GM18861 (cell line): ENCODE measurements at regions not wholly inside any gene's neighbourhood (a gene's known extent, or its start where the extent isn't known, plus 50 kb on each side); places are given as distances from the start of the nearest gene placed in this dataset.
"Not testable (repeated sequence)": the region's sequence is repeated elsewhere in the genome, so short reads cannot be mapped to it uniquely, and the experiment has no call there.

ENCODE experiments used
- ATAC-seq: cut with Tn5 transposase; IDR thresholded peaks from one replicate; pipeline ENCODE4 v1.9.1; 2021; ENCODE audit not compliant: unreplicated experiment

- ATAC-seq: peak; percentile 55
Measured at GRCh38 chrX:81857192-81857591, 655.3 kb downstream of the SH3BGRL start.

- ATAC-seq: no peak
Measured at GRCh38 chrX:81866873-81867272, 665.0 kb downstream of the SH3BGRL start.

- no peak for ATAC-seq
Measured at GRCh38 chrX:81868979-81869378, 667.1 kb downstream of the SH3BGRL start.

GRCh38 chrX:81874807-81875206 is 672.9 kb downstream of the SH3BGRL start:
- ATAC-seq: no peak

GRCh38 chrX:81875800-81876199 is 673.9 kb downstream of the SH3BGRL start:
- no peak for ATAC-seq

- no peak for ATAC-seq
Measured at GRCh38 chrX:81876437-81876836, 674.5 kb downstream of the SH3BGRL start.

GRCh38 chrX:81890521-81890920 is 688.6 kb downstream of the SH3BGRL start:
- peak; percentile 66 for ATAC-seq

- ATAC-seq: no peak
Measured at GRCh38 chrX:81900522-81900921, 698.6 kb downstream of the SH3BGRL start.

GRCh38 chrX:81925812-81926211 is 723.9 kb downstream of the SH3BGRL start:
- ATAC-seq: no peak

GRCh38 chrX:81945911-81946310 is 744.0 kb downstream of the SH3BGRL start:
- not testable (repeated sequence) for ATAC-seq

GRCh38 chrX:81957318-81957717 is 755.4 kb downstream of the SH3BGRL start:
- ATAC-seq: no peak

GRCh38 chrX:81957900-81958545 is 756.1 kb downstream of the SH3BGRL start:
- ATAC-seq: peak; percentile 83

GRCh38 chrX:81959964-81960363 is 758.1 kb downstream of the SH3BGRL start:
- ATAC-seq: no peak

- ATAC-seq: not testable (repeated sequence)
Measured at GRCh38 chrX:81974413-81974812, 772.5 kb downstream of the SH3BGRL start.

- no peak for ATAC-seq
Measured at GRCh38 chrX:81979806-81980515, 778.1 kb downstream of the SH3BGRL start.

GRCh38 chrX:81987217-81987616 is 785.3 kb downstream of the SH3BGRL start:
- ATAC-seq: not testable (repeated sequence)

GRCh38 chrX:81996166-81996565 is 794.3 kb downstream of the SH3BGRL start:
- ATAC-seq: no peak

GRCh38 chrX:82029571-82030218 is 827.8 kb downstream of the SH3BGRL start:
- ATAC-seq: no peak

GRCh38 chrX:82031250-82031649 is 829.3 kb downstream of the SH3BGRL start:
- ATAC-seq: no peak

GRCh38 chrX:82038793-82039192 is 836.9 kb downstream of the SH3BGRL start:
- ATAC-seq: no peak

- ATAC-seq: no peak
Measured at GRCh38 chrX:82041034-82041433, 839.1 kb downstream of the SH3BGRL start.

GRCh38 chrX:82058728-82059127 is 856.8 kb downstream of the SH3BGRL start:
- ATAC-seq: no peak
